ENCODE measurements at regions not wholly inside any gene's neighbourhood (a gene's known extent, or its start where the extent isn't known, plus 50 kb on each side); places are given as distances from the start of the nearest gene placed in this dataset.

- TF ChIP-seq CTCF (optimal IDR thresholded peaks at IDR 0.05 in 1 of 3, IDR thresholded peaks at IDR 0.05 in 1 of 3, conservative IDR thresholded peaks at IDR 0.05 in 1 of 3; ENCODE audit: extremely low read depth in 1 of 3, insufficient read depth in 2 of 3, low read length in 3 of 3) (no peak), EZH2 (IDR thresholded peaks at IDR 0.05; ENCODE audit: low read length) (no peak)
These were observed 142.1 kb upstream of the USP9X start for GRCh38 chrX:40943093-40943641.

All from keratinocyte (primary cell).